ENCODE measurements at regions not wholly inside any gene's neighbourhood (a gene's known extent, or its start where the extent isn't known, plus 50 kb on each side); places are given as distances from the start of the nearest gene placed in this dataset.

DNA sequence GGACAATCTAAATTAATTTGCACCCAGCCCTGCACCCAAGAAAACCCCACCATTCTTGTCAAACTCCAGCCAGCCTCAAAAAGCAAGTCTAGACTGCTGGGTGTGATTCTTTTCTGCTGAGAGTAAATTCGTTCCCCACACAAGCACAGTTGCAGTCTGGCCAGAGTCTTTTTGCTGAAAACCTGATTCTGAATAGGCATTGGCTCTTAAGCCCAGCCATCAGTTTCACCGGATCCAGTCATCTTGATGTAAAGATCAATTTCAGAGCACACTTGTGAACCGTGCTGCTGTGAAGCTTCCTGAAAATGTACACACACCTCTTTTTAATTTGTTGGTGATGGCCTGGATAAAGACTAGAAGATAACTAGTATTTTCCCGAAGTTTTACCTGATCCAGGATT, 159.4 kb upstream of the GGTLC1 start:
- Histone ChIP-seq H3K9me3 (no peaks in the 10 kb centered on the region), H3K4me3 (no peak overlapping the region), H3K27me3 (replicated peaks; ENCODE audit: insufficient read depth) (no peaks in the 10 kb centered on the region), H3K4me1 (replicated peaks) (no peaks in the 10 kb centered on the region), H3K27ac (no peak overlapping the region), H3K36me3 (no peaks in the 10 kb centered on the region)
- no peak for TF ChIP-seq POLR2A (IDR thresholded peaks at IDR 0.05)
- no peak for TF ChIP-seq POLR2AphosphoS5 (IDR thresholded peaks at IDR 0.05)
- TF ChIP-seq, protein P1, sequence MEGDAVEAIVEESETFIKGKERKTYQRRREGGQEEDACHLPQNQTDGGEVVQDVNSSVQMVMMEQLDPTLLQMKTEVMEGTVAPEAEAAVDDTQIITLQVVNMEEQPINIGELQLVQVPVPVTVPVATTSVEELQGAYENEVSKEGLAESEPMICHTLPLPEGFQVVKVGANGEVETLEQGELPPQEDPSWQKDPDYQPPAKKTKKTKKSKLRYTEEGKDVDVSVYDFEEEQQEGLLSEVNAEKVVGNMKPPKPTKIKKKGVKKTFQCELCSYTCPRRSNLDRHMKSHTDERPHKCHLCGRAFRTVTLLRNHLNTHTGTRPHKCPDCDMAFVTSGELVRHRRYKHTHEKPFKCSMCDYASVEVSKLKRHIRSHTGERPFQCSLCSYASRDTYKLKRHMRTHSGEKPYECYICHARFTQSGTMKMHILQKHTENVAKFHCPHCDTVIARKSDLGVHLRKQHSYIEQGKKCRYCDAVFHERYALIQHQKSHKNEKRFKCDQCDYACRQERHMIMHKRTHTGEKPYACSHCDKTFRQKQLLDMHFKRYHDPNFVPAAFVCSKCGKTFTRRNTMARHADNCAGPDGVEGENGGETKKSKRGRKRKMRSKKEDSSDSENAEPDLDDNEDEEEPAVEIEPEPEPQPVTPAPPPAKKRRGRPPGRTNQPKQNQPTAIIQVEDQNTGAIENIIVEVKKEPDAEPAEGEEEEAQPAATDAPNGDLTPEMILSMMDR (IDR thresholded peaks at IDR 0.05): no peak
- 72% methylated on average over 4 of the region's 4 CpGs for WGBS
- DNase-seq (ENCODE audit: low spot score): no peak
- intact Hi-C loops (cut with DNase I): no loop called here

DNA sequence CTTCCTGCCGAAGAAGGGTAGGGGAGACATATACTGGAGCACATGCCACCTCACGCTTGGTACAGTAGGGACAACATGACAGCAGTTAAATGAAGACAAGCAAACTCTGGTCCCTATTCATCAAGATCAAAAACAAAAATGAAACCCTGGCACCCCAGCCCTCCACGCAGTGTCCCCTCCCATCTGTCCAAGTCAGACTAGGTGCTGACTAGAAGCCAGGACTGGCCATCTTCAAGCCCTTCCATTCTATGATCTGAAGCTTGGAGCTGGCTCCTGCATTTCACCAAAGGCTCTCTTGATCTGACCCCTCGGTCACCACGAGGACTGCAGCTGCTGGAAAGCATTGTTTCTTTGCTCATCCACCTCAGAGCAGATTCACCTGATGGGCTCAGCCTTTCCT, 158.9 kb upstream of the GGTLC1 start:
- no peak for DNase-seq (ENCODE audit: low spot score)
- Histone ChIP-seq H3K36me3 (no peaks in the 10 kb centered on the region), H3K27ac (no peak overlapping the region), H3K9me3 (no peaks in the 10 kb centered on the region), H3K27me3 (replicated peaks; ENCODE audit: insufficient read depth) (no peaks in the 10 kb centered on the region), H3K4me1 (replicated peaks) (no peaks in the 10 kb centered on the region), H3K4me3 (no peak overlapping the region)
- 77% methylated on average over 5 of the region's 5 CpGs for WGBS
- TF ChIP-seq POLR2A (IDR thresholded peaks at IDR 0.05) (no peak), POLR2AphosphoS5 (IDR thresholded peaks at IDR 0.05) (no peak)
- TF ChIP-seq, protein P1 (IDR thresholded peaks at IDR 0.05): no peak
- intact Hi-C loops (cut with DNase I): no loop called here

DNA sequence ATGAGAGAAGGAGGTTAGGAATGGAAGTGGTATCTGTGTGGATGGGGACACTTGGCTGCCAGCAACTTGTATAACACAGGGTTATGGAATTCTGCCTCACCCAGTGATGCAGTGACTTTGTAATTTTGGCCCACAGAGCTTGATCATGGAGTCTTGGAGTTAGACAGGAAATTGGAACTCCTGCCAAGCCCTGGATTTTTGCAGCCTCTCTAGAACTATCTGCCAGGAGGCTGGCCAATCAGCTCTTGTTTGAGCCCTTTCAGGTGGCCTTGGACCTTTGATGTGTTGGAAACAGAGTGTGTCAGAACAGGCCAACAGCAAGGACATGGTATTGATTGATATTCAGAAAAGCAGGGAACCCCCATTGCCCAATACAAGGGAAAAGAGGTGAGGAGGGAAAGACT, 157.7 kb upstream of the GGTLC1 start:
- Histone ChIP-seq H3K9me3 (no peaks in the 10 kb centered on the region), H3K4me3 (no peak overlapping the region), H3K27me3 (replicated peaks; ENCODE audit: insufficient read depth) (no peaks in the 10 kb centered on the region), H3K27ac (no peak overlapping the region), H3K4me1 (replicated peaks) (no peaks in the 10 kb centered on the region), H3K36me3 (no peaks in the 10 kb centered on the region)
- no peak for DNase-seq (ENCODE audit: low spot score)
- no peak for TF ChIP-seq POLR2A (IDR thresholded peaks at IDR 0.05)
- TF ChIP-seq, protein P1 (IDR thresholded peaks at IDR 0.05): no peak
- no peak for TF ChIP-seq POLR2AphosphoS5 (IDR thresholded peaks at IDR 0.05)
- intact Hi-C loops (cut with DNase I): no loop called here

DNA sequence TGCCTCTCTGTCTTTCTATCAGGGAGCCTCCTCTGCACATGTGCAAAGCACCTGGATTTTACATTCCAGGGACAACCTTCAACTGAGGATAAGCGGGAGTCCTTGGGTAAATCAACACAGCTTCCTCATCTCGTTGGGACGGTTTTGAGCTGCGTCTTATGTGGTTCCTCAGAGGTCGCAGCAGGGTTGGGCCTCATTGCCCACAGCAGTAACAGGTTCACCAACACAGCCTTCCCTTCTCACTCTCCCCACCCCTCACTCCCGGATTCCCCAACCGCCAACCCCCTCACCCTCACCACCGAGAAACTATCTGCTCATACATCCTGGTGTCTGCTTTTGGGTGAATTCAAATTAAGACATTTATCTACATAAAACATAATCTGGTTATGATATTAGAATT, 155.8 kb upstream of the GGTLC1 start:
- Histone ChIP-seq H3K4me1 (replicated peaks) (no peaks in the 10 kb centered on the region), H3K4me3 (no peak overlapping the region), H3K27me3 (replicated peaks; ENCODE audit: insufficient read depth) (no peaks in the 10 kb centered on the region), H3K27ac (no peak overlapping the region), H3K36me3 (no peaks in the 10 kb centered on the region), H3K9me3 (no peaks in the 10 kb centered on the region)
- WGBS: 83% methylated on average over 8 of the region's 8 CpGs
- no peak for DNase-seq (ENCODE audit: low spot score)
- intact Hi-C loops (cut with DNase I): no loop called here
- TF ChIP-seq, protein P1 (IDR thresholded peaks at IDR 0.05): no peak
- TF ChIP-seq POLR2AphosphoS5 (IDR thresholded peaks at IDR 0.05) (no peak), POLR2A (IDR thresholded peaks at IDR 0.05) (no peak)

DNA sequence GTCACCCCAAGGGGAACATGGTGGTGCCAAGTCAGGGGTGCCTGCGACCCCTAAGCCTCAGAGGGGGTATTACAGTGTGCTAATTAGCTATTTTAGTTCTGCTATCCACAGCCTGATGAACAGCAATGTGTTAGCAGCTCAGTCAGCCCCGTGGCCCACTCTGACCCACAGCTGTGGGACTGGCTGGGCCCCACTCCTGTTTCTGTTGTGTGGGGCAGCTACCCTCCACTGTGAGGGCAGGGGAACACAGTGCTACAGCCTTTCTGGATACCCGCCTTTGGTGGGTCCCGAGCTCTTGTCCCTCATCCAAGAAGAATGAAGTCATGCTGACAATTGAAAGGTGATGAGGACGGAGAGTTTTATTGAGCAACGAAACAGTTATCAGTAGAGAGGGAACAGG, 152.5 kb upstream of the GGTLC1 start:
- H3K27me3 ChIP-seq (replicated peaks; ENCODE audit: insufficient read depth): no peaks in the 10 kb centered on the region
- no peak overlapping the region for H3K4me3 ChIP-seq
- no peak overlapping the region for H3K27ac ChIP-seq
- no peaks in the 10 kb centered on the region for H3K4me1 ChIP-seq (replicated peaks)
- intact Hi-C loops (cut with DNase I): no loop called here
- WGBS: 95% methylated on average over 6 of the region's 6 CpGs
- H3K36me3 ChIP-seq: no peaks in the 10 kb centered on the region
- H3K9me3 ChIP-seq: no peaks in the 10 kb centered on the region
- TF ChIP-seq, protein P1 (IDR thresholded peaks at IDR 0.05): no peak
- no peak for TF ChIP-seq POLR2A (IDR thresholded peaks at IDR 0.05)
- no peak for DNase-seq (ENCODE audit: low spot score)

Measured in prostate gland (tissue), 2 donors.